Astrocyte of the spinal cord (primary cell): ENCODE measurements at regions not wholly inside any gene's neighbourhood (a gene's known extent, or its start where the extent isn't known, plus 50 kb on each side); places are given as distances from the start of the nearest gene placed in this dataset.
"Not testable (repeated sequence)": the region's sequence is repeated elsewhere in the genome, so short reads cannot be mapped to it uniquely, and the experiment has no call there.

Experiments used
- DNase-seq: peaks from one replicate; pipeline ENCODE4 v3.0.0; 2011; ENCODE audit warnings: low read depth, low spot score
- H3K4me3 ChIP-seq: 2 replicates; pipeline ENCODE4 v1.5.1; 2011; ENCODE audit warnings: low read depth, mild to moderate bottlenecking, low read length, moderate library complexity
- in situ Hi-C: cut with HindIII; loops from 2 replicates; pipeline ENCODE4 v1.10.0; 2017; ENCODE audit warnings: low sequenced_read_pairs
- TF ChIP-seq, protein P1 (sequence below): IDR thresholded peaks from 2 replicates; pipeline ENCODE4 v1.5.1; 2012; ENCODE audit warnings: low read depth, mild to moderate bottlenecking, low read length, inconsistent platforms

DNA sequence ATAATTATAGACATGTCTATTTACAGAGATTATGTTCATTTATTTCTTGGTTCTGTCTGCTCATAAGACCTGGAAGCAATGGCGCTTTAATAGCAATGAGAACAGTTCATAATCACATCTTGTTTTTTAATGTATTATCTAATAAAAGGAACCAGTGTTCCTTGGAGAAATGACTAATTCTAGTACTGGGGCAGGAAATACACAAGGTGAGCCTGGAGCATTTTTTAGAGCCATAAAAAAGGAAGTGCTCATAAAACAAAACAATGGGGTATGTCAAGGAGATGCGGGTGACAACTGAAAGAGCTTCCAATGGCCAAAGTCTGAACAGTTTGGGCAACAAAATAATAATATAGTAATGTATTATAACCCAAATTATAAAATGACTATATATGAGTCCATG lies 531.9 kb upstream of the CHD1 start:
- in situ Hi-C loops, result no loop called here
- TF ChIP-seq, protein P1, sequence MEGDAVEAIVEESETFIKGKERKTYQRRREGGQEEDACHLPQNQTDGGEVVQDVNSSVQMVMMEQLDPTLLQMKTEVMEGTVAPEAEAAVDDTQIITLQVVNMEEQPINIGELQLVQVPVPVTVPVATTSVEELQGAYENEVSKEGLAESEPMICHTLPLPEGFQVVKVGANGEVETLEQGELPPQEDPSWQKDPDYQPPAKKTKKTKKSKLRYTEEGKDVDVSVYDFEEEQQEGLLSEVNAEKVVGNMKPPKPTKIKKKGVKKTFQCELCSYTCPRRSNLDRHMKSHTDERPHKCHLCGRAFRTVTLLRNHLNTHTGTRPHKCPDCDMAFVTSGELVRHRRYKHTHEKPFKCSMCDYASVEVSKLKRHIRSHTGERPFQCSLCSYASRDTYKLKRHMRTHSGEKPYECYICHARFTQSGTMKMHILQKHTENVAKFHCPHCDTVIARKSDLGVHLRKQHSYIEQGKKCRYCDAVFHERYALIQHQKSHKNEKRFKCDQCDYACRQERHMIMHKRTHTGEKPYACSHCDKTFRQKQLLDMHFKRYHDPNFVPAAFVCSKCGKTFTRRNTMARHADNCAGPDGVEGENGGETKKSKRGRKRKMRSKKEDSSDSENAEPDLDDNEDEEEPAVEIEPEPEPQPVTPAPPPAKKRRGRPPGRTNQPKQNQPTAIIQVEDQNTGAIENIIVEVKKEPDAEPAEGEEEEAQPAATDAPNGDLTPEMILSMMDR, result no peak
- DNase-seq, result no peak

GRCh38 chr5:99453196-99453595 lies 524.4 kb upstream of the CHD1 start:
- TF ChIP-seq, protein P1, result no peak
- in situ Hi-C loops, result no loop called here
- H3K4me3 ChIP-seq, result no peak overlapping the region
- DNase-seq, result no peak

More for the DNA sequence above, 531.9 kb upstream of the CHD1 start:
- no peak overlapping the region for H3K4me3 ChIP-seq

- TF ChIP-seq, protein P1, result no peak
- in situ Hi-C loops, result no loop called here
- H3K4me3 ChIP-seq, result no peak overlapping the region
- peak; percentile 76 for DNase-seq
Observed at GRCh38 chr5:99449786-99450185, 521.0 kb upstream of the CHD1 start.

DNA sequence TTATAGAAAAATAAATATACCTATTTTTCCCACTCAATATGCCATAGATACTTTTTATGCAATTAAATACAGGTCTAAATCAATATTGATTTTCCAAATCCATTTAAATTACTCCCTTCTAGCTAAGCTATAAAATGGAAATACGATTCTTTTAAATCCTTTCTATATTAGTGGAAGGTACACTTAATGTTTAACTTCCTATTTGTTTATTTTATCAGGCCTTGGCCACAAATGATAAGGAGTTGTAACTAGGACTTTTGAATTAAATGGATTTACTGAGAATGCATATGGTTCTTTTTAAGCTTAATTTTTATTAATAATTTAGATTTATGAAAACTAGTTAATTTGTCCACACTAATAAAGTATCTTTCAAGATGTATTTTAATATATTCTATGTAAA lies 517.0 kb upstream of the CHD1 start:
- no peak for DNase-seq
- TF ChIP-seq, protein P1, result no peak
- H3K4me3 ChIP-seq, result no peak overlapping the region
- in situ Hi-C loops, result no loop called here

DNA sequence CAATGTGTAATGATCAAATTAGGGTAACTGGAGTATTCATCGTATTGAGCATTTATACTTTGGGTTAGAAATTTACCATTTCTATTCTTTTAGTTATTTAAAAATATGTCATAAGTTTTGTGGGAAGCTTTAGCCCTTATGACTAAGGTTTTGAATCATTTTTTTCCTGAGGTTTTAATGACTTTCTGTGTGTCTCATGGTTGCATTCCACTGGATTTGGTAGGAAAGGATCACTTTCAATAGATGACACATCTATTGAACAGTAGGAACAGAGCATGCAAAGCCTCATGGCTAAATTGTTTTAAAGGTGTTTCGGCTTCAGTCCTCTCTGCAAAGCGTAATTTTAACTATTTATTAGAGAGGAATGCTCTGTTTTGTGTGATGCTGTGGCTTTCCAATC lies 512.4 kb upstream of the CHD1 start:
- in situ Hi-C loops, result no loop called here
- no peak for DNase-seq
- no peak overlapping the region for H3K4me3 ChIP-seq

DNA sequence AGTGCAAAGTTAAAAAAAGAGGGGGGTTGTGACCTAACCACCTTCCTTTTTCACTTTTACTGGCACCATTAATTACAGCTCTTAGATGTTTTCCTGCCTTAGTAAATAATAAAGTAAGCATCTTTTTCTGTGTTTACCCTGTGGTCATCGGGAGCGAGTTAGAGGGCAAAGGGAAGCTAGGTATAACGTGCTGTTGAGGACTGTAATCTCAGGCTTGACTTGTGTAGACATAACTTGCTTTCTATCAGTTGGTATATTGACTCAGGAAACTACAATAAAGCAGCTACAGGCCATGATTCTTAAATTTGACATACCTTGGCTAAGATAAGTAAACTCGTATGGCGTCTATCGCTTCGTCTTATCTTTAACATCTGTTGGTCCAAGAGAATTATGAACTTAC lies 509.8 kb upstream of the CHD1 start:
- TF ChIP-seq, protein P1, result no peak
- no peak overlapping the region for H3K4me3 ChIP-seq
- in situ Hi-C loops, result no loop called here
- no peak for DNase-seq

More for the DNA sequence above, 512.4 kb upstream of the CHD1 start:
- TF ChIP-seq, protein P1, result no peak

DNA sequence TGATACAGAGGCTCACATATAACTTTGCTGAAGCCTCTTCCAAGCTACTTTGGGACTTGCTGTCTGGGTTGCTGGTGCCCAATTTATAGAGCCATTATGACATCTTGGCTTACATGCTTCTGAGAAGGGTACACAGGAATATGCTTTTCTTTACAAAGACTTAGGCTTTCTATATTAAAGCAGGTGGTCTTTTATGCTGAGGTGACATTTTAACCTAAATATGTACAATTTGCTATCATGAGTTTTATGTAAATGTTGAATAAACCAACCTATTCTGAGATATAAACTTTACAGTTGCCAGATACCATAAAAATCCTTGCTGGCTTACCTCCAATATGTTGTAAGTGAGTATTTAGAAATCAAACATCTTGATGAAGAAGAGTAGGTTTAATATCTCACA lies 509.2 kb upstream of the CHD1 start:
- no peak for DNase-seq
- no peak overlapping the region for H3K4me3 ChIP-seq
- TF ChIP-seq, protein P1, result no peak
- in situ Hi-C loops, result no loop called here

DNA sequence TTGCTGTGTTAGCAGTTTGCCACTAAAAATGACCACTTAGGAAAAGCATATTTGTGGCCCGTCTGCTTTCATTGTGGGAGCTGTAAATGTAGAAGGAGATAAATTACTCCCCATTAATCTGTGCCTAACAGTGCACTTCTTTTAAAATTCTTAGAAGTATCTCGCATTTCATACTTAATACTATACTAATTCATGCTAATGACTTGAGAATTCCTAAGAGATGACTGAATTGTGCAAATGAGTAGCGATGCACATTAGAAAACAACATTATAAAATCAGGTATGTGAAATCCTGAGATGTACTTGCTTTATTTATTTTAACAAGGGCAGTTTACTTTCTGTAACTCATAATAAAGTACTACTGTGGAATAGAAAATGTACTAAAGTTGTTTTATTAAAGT lies 494.6 kb upstream of the CHD1 start:
- DNase-seq, in situ Hi-C loops: not testable (repeated sequence)

DNA sequence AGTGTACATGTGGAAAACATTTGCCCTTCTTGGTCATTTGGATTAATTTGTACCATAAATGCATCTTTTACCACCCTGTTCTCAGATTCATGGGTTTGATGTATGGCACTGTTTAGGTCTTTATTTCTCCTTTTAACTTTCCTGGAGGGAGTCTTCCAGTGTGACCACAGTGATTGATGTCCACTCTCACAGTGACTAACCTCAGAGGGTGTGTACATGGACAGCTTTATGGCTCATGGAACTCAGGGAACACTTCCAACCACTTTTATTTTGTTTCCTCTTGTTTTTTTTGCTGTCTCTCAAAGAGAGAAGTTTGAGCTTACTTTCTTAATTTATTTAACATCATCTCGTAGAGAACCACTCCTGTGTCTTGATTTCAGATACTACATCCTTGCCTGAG lies 489.8 kb upstream of the CHD1 start:
- DNase-seq, H3K4me3 ChIP-seq, in situ Hi-C loops: not testable (repeated sequence)

More for the DNA sequence above, 494.6 kb upstream of the CHD1 start:
- not testable (repeated sequence) for H3K4me3 ChIP-seq

- H3K4me3 ChIP-seq, DNase-seq, in situ Hi-C loops: not testable (repeated sequence)
Observed at GRCh38 chr5:99410386-99410785, 481.6 kb upstream of the CHD1 start.
